ENCODE measurements at regions not wholly inside any gene's neighbourhood (a gene's known extent, or its start where the extent isn't known, plus 50 kb on each side); places are given as distances from the start of the nearest gene placed in this dataset.
A peak's percentile ranks its signal among the peaks of the same experiment; 100 is the strongest.

- DNase-seq: no peak
- intact Hi-C loops (cut with DNase I, micrococcal nuclease): loop anchor here in 1 of 2 donors (10.0 kb wide), 2 partner anchors 735 to 895 kb away; no protein-coding TSS in a partner anchor
These were observed 293.5 kb downstream of the UACA start for GRCh38 chr15:70469651-70470555.

GRCh38 chr15:70469182-70469581 is 294.2 kb downstream of the UACA start:
- DNase-seq: no peak
- intact Hi-C loops (cut with DNase I, micrococcal nuclease): loop anchor here in 1 of 2 donors (10.0 kb wide), 2 partner anchors 734 to 894 kb away; no protein-coding TSS in a partner anchor
- no peak for ATAC-seq

More at GRCh38 chr15:70469651-70470555, 293.5 kb downstream of the UACA start:
- ATAC-seq: no peak

GRCh38 chr15:70466895-70467529 is 296.3 kb downstream of the UACA start:
- intact Hi-C loops (cut with DNase I, micrococcal nuclease): loop anchor here in 1 of 2 donors (10.0 kb wide), 2 partner anchors 732 to 892 kb away; no protein-coding TSS in a partner anchor
- ATAC-seq (peak; percentile 74), DNase-seq (peak in 1 of 2 donors; percentile 66)

GRCh38 chr15:70466305-70466704 is 297.1 kb downstream of the UACA start:
- intact Hi-C loops (cut with DNase I, micrococcal nuclease): loop anchor here in 1 of 2 donors (10.0 kb wide), 2 partner anchors 732 to 892 kb away; no protein-coding TSS in a partner anchor
- DNase-seq (no peak), ATAC-seq (no peak)

GRCh38 chr15:70465812-70466211 is 297.5 kb downstream of the UACA start:
- intact Hi-C loops (cut with DNase I, micrococcal nuclease): loop anchor here in 1 of 2 donors (10.0 kb wide), 2 partner anchors 731 to 891 kb away; no protein-coding TSS in a partner anchor
- DNase-seq: no peak
- ATAC-seq: no peak

- intact Hi-C loops (cut with DNase I, micrococcal nuclease): loop anchor here in 1 of 2 donors (10.0 kb wide), 2 partner anchors 729 to 889 kb away; no protein-coding TSS in a partner anchor
- DNase-seq (no peak), ATAC-seq (no peak)
These were observed 299.9 kb downstream of the UACA start for GRCh38 chr15:70463453-70463834.

- intact Hi-C loops (cut with DNase I, micrococcal nuclease): loop anchor here in 1 of 2 donors (10.0 kb wide), 2 partner anchors 727 to 887 kb away; no protein-coding TSS in a partner anchor
- no peak for DNase-seq
- no peak for ATAC-seq
These were observed 301.4 kb downstream of the UACA start for GRCh38 chr15:70461992-70462391.

GRCh38 chr15:70461017-70461416 is 302.3 kb downstream of the UACA start:
- DNase-seq: no peak
- ATAC-seq: no peak
- intact Hi-C loops (cut with DNase I, micrococcal nuclease): loop anchor here in 1 of 2 donors (10.0 kb wide), 2 partner anchors 726 to 886 kb away; no protein-coding TSS in a partner anchor

- ATAC-seq: no peak
- no peak for DNase-seq
- intact Hi-C loops (cut with DNase I, micrococcal nuclease): no loop called here
These were observed 304.0 kb downstream of the UACA start for GRCh38 chr15:70459312-70459711.

GRCh38 chr15:70453766-70454165 is 309.6 kb downstream of the UACA start:
- intact Hi-C loops (cut with DNase I, micrococcal nuclease): no loop called here
- DNase-seq (no peak), ATAC-seq (no peak)

- peak; percentile 48 for ATAC-seq
- no peak for DNase-seq
- intact Hi-C loops (cut with DNase I, micrococcal nuclease): no loop called here
These were observed 310.1 kb downstream of the UACA start for GRCh38 chr15:70453238-70453637.

GRCh38 chr15:70451821-70452653 is 311.3 kb downstream of the UACA start:
- peak; percentile 46 to 64 for DNase-seq

GRCh38 chr15:70450142-70450443 is 313.3 kb downstream of the UACA start:
- no peak for DNase-seq
- intact Hi-C loops (cut with DNase I, micrococcal nuclease): no loop called here
- no peak for ATAC-seq

More at GRCh38 chr15:70451821-70452653, 311.3 kb downstream of the UACA start:
- intact Hi-C loops (cut with DNase I, micrococcal nuclease): no loop called here
- ATAC-seq: peak; percentile 59

GRCh38 chr15:70449311-70450141 is 313.8 kb downstream of the UACA start:
- intact Hi-C loops (cut with DNase I, micrococcal nuclease): no loop called here
- ATAC-seq: no peak

GRCh38 chr15:70447928-70448698 is 315.2 kb downstream of the UACA start:
- peak in 1 of 2 donors; percentile 54 for DNase-seq

More at GRCh38 chr15:70449311-70450141, 313.8 kb downstream of the UACA start:
- no peak for DNase-seq

GRCh38 chr15:70447521-70447920 is 315.8 kb downstream of the UACA start:
- ATAC-seq: no peak
- no peak for DNase-seq
- intact Hi-C loops (cut with DNase I, micrococcal nuclease): no loop called here

More at GRCh38 chr15:70447928-70448698, 315.2 kb downstream of the UACA start:
- intact Hi-C loops (cut with DNase I, micrococcal nuclease): no loop called here
- ATAC-seq: peak; percentile 34

- DNase-seq (no peak), ATAC-seq (no peak)
- intact Hi-C loops (cut with DNase I, micrococcal nuclease): no loop called here
These were observed 316.3 kb downstream of the UACA start for GRCh38 chr15:70447081-70447480.

Measured in left colon (tissue), 2 donors.